Endothelial cell of umbilical vein (primary cell): ENCODE measurements at regions not wholly inside any gene's neighbourhood (a gene's known extent, or its start where the extent isn't known, plus 50 kb on each side); places are given as distances from the start of the nearest gene placed in this dataset.

Experiments used
- BruUV-seq: library from RNA; stranded (reverse); fragments of 400-500 nt; replicated peaks from 2 replicates; lab custom pipeline; 2021; lab: Mats Ljungman, UMichigan
- CTCF ChIA-PET: fragments of 300-600, 350-600 bp; sonication (Branson Sonifier 250); formaldehyde crosslinking; loops from one replicate; lab custom pipeline; 2021; ENCODE audit warnings: antibody characterized with exemption, inconsistent platforms; lab: Charles Lee
- POLR2A ChIA-PET: fragments of 300-600, 350-600 bp; sonication (Branson Sonifier 250); formaldehyde crosslinking; loops from one replicate; lab custom pipeline; 2021; ENCODE audit warnings: antibody characterized with exemption, inconsistent platforms; lab: Charles Lee
- DNase-seq: peaks from one replicate; pipeline ENCODE4 v3.0.0-alpha.2; 2011; ENCODE audit warnings: low read depth, low spot score
- FAIRE-seq: peaks from 2 replicates; lab custom pipeline; 2011; peaks lifted over from hg19 to GRCh38; lab: Jason Lieb, UNC
- H2AFZ ChIP-seq: 2 replicates; pipeline ENCODE4 v1.6.0; 2012; ENCODE audit warnings: low read depth, low read length, control low read depth, inconsistent platforms
- H3K27ac ChIP-seq: 2 replicates; pipeline ENCODE4 v1.5.1; 2011; ENCODE audit warnings: low read depth, mild to moderate bottlenecking, control low read depth, low read length, moderate library complexity; ENCODE audit not compliant: insufficient read depth
- H3K27me3 ChIP-seq, 2 experiments: 2 replicates each; pipeline versions ENCODE4 v1.6.0 to v1.6.1; 2011; ENCODE audit warnings: low read length in 2 of 2, mixed read lengths in 1 of 2; ENCODE audit not compliant: control insufficient read depth in 2 of 2, insufficient read depth in 2 of 2
- H3K36me3 ChIP-seq, 2 experiments: 2 replicates in 1 of 2; 3 replicates in 1 of 2; pipeline ENCODE4 v1.5.1; 2011; ENCODE audit warnings: low read length in 2 of 2, mild to moderate bottlenecking in 1 of 2, moderate library complexity in 1 of 2; ENCODE audit not compliant: control insufficient read depth in 2 of 2, insufficient read depth in 2 of 2; ENCODE audit errors: extremely low read depth in 1 of 2
- H3K4me1 ChIP-seq: 3 replicates; pipeline ENCODE4 v1.5.1; 2011; ENCODE audit warnings: mild to moderate bottlenecking, low read length; ENCODE audit not compliant: control insufficient read depth, insufficient read depth; ENCODE audit errors: extremely low read depth
- H3K4me2 ChIP-seq: 2 replicates; pipeline ENCODE4 v1.6.1; 2011; ENCODE audit warnings: low read length, control low read depth, mixed read lengths; ENCODE audit not compliant: insufficient read depth
- H3K4me3 ChIP-seq, 3 experiments: fragments of 200-600 bp in 1 of 3; sonication (generic), shearing (Covaris generic) in 1 of 3; replicated peaks in 1 of 3; 2 replicates each; pipeline ENCODE4 v1.5.1; 2011 to 2016; ENCODE audit warnings: control low read depth in 3 of 3, low read length in 3 of 3, mild to moderate bottlenecking in 2 of 3, inconsistent platforms in 1 of 3, low read depth in 1 of 3, moderate library complexity in 1 of 3; ENCODE audit not compliant: insufficient read depth in 1 of 3
- H3K79me2 ChIP-seq: 2 replicates; pipeline ENCODE4 v1.6.0; 2012; ENCODE audit warnings: low read length, inconsistent platforms; ENCODE audit not compliant: control insufficient read depth, insufficient read depth
- H3K9ac ChIP-seq: replicated peaks from 2 replicates; pipeline ENCODE3; 2011; ENCODE audit warnings: low read length, control low read depth; ENCODE audit not compliant: insufficient read depth; ENCODE audit errors: extremely low read depth
- H3K9me1 ChIP-seq: replicated peaks from 3 replicates; pipeline ENCODE4 v1.6.0; 2011; ENCODE audit warnings: mild to moderate bottlenecking, low read length; ENCODE audit not compliant: control insufficient read depth, insufficient read depth; ENCODE audit errors: extremely low read depth
- H3K9me3 ChIP-seq: replicated peaks from 2 replicates; pipeline ENCODE4 v1.5.1; 2012; ENCODE audit warnings: low read length, inconsistent platforms; ENCODE audit not compliant: control insufficient read depth, insufficient read depth
- H4K20me1 ChIP-seq: replicated peaks from 2 replicates; pipeline ENCODE3; 2011; ENCODE audit warnings: mild to moderate bottlenecking, low read length; ENCODE audit not compliant: control insufficient read depth, insufficient read depth; ENCODE audit errors: extremely low read depth
- CTCF ChIP-seq, 2 donors: IDR thresholded peaks; 1 replicate in 1 of 2; 2 replicates in 1 of 2; pipeline ENCODE4 v1.5.1; 2011; ENCODE audit warnings: low read length in 2 of 2, mild to moderate bottlenecking in 2 of 2, moderate library complexity in 2 of 2, control low read depth in 1 of 2, inconsistent platforms in 1 of 2, low read depth in 1 of 2; ENCODE audit not compliant: insufficient read depth in 1 of 2; ENCODE audit errors: extremely low read depth in 1 of 2
- EZH2 ChIP-seq: IDR thresholded peaks from 2 replicates; pipeline ENCODE4 v1.6.1; 2012; ENCODE audit warnings: borderline replicate concordance, low read depth, mild to moderate bottlenecking, moderate library complexity, low read length, inconsistent platforms; ENCODE audit not compliant: severe bottlenecking
- FOS ChIP-seq: IDR thresholded peaks from 2 replicates; pipeline ENCODE4 v1.6.1; 2011; ENCODE audit warnings: mild to moderate bottlenecking, low read length, moderate library complexity, borderline replicate concordance; ENCODE audit not compliant: insufficient read depth
- JUN ChIP-seq: IDR thresholded peaks from 2 replicates; pipeline ENCODE4 v1.6.1; 2011; ENCODE audit warnings: borderline replicate concordance, low read depth; ENCODE audit not compliant: insufficient read length, insufficient read depth
- MAX ChIP-seq: IDR thresholded peaks from 2 replicates; pipeline ENCODE4 v1.6.1; 2011; ENCODE audit not compliant: insufficient read depth, insufficient read length
- POLR2A ChIP-seq: IDR thresholded peaks from 2 replicates; pipeline ENCODE4 v1.6.1; 2012; ENCODE audit warnings: low read depth, mild to moderate bottlenecking, control low read depth, low read length
- POLR2AphosphoS5 ChIP-seq: IDR thresholded peaks from 2 replicates; pipeline ENCODE4 v1.6.1; 2012; ENCODE audit warnings: low read depth, mild to moderate bottlenecking, control low read depth, low read length, moderate library complexity; ENCODE audit not compliant: insufficient read depth
- dilution Hi-C: fragments of 300-500 bp; cut with MboI; formaldehyde crosslinking; loops from one replicate; pipeline ENCODE4 v1.15.0; 2019; ENCODE audit warnings: low sequenced_read_pairs; ENCODE audit not compliant: extremely low pct_ligation_motif_present
- intact Hi-C: fragments of 100-400 bp; cut with micrococcal nuclease; formaldehyde crosslinking; loops from one replicate; pipeline ENCODE4 v1.10.0; 2022

- no peak overlapping the region for H3K4me3 ChIP-seq
- no peak overlapping the region for H3K27ac ChIP-seq
- no peak overlapping the region for H2AFZ ChIP-seq
- no peak overlapping the region for H3K9ac ChIP-seq
- POLR2A ChIA-PET, result no interaction called here
- dilution Hi-C loops (no loop called here), intact Hi-C loops (no loop called here)
- H3K9me3 ChIP-seq, result no peaks in the 10 kb centered on the region
- H3K36me3 ChIP-seq, result no peaks in the 10 kb centered on the region
- H3K4me2 ChIP-seq, result no peak overlapping the region
- H4K20me1 ChIP-seq, result no peaks in the 10 kb centered on the region
- FAIRE-seq, result no peak
- TF ChIP-seq JUN (no peak), MAX (no peak), POLR2AphosphoS5 (no peak), CTCF (IDR thresholded peaks at IDR 0.05; ENCODE audit: extremely low read depth in 1 of 2, insufficient read depth in 1 of 2, low read depth in 1 of 2, low read length in 2 of 2) (no peak)
- no peaks in the 10 kb centered on the region for H3K79me2 ChIP-seq
- BruUV-seq, result no TSS peak
- CTCF ChIA-PET, result no interaction called here
- H3K4me1 ChIP-seq, result no peaks in the 10 kb centered on the region
- no peaks in the 10 kb centered on the region for H3K27me3 ChIP-seq
- no peak for DNase-seq
- no peaks in the 10 kb centered on the region for H3K9me1 ChIP-seq
Observed at GRCh38 chr13:85419611-85420010, 379.6 kb downstream of the SLITRK6 start.

GRCh38 chr13:85417807-85418206, 381.4 kb downstream of the SLITRK6 start:
- Histone ChIP-seq H3K9me1 (no peaks in the 10 kb centered on the region), H3K9me3 (no peaks in the 10 kb centered on the region), H3K27me3 (no peaks in the 10 kb centered on the region), H3K4me3 (no peak overlapping the region), H4K20me1 (no peaks in the 10 kb centered on the region), H3K27ac (no peak overlapping the region), H3K9ac (no peak overlapping the region), H3K79me2 (no peaks in the 10 kb centered on the region), H3K4me2 (no peak overlapping the region), H3K4me1 (no peaks in the 10 kb centered on the region), H2AFZ (no peak overlapping the region), H3K36me3 (no peaks in the 10 kb centered on the region)
- FAIRE-seq (no peak), DNase-seq (no peak)
- no TSS peak for BruUV-seq
- no peak for TF ChIP-seq CTCF (IDR thresholded peaks at IDR 0.05; ENCODE audit: extremely low read depth in 1 of 2, insufficient read depth in 1 of 2, low read depth in 1 of 2, low read length in 2 of 2)
- no peak for TF ChIP-seq POLR2A
- no peak for TF ChIP-seq MAX
- TF ChIP-seq FOS, result no peak
- no peak for TF ChIP-seq EZH2
- ChIA-PET CTCF (no interaction called here), POLR2A (no interaction called here)
- intact Hi-C loops (no loop called here), dilution Hi-C loops (no loop called here)
